SK-N-MC (cell line): ENCODE measurements at regions not wholly inside any gene's neighbourhood (a gene's known extent, or its start where the extent isn't known, plus 50 kb on each side); places are given as distances from the start of the nearest gene placed in this dataset.

Experiments used
- EZH2 ChIP-seq: fragments of 200-600 bp; sonication (generic); IDR thresholded peaks from one replicate; pipeline ENCODE4 v1.6.1; 2017; ENCODE audit warnings: antibody characterized with exemption
- POLR2AphosphoS5 ChIP-seq: IDR thresholded peaks from 2 replicates; pipeline ENCODE4 v1.6.1; 2012; ENCODE audit warnings: mild to moderate bottlenecking, low read depth, low read length, borderline replicate concordance

GRCh38 chr15:61715082-61715481, 345.2 kb downstream of the VPS13C start:
- TF ChIP-seq POLR2AphosphoS5 = no peak
- no peak for TF ChIP-seq EZH2
